SK-N-SH (cell line): ENCODE measurements at regions not wholly inside any gene's neighbourhood (a gene's known extent, or its start where the extent isn't known, plus 50 kb on each side); places are given as distances from the start of the nearest gene placed in this dataset.

Experiments
- CTCF ChIA-PET: fragments of 300-600, 350-600 bp; formaldehyde crosslinking; extraction: SDS; loops from one replicate; lab custom pipeline; 2021; lab: Yijun Ruan, JAX
- POLR2A ChIA-PET: fragments of 350-600 bp; sonication (Branson Sonifier 250); formaldehyde crosslinking; extraction: SDS; loops from one replicate; lab custom pipeline; 2020; ENCODE audit warnings: antibody characterized with exemption, inconsistent platforms; lab: Yijun Ruan, JAX
- DNase-seq: peaks from one replicate; pipeline ENCODE4 v3.0.0; 2012
- H2AFZ ChIP-seq: fragments of 200-600 bp; sonication (generic); 2 replicates; pipeline ENCODE4 v1.8.1; 2016; ENCODE audit warnings: antibody characterized with exemption, mild to moderate bottlenecking, low read depth
- H3F3A ChIP-seq: fragments of 200-600 bp; sonication (generic); replicated peaks from 2 replicates; pipeline ENCODE3; 2016; ENCODE audit warnings: antibody characterized with exemption, mild to moderate bottlenecking; ENCODE audit not compliant: insufficient read depth
- H3K27ac ChIP-seq, 2 experiments: fragments of 200-500 bp in 1 of 2; fragments of 200-600 bp in 1 of 2; sonication (Bioruptor generic) in 1 of 2; sonication (generic), shearing (Covaris generic) in 1 of 2; 2 replicates each; pipeline versions ENCODE4 v1.5.1 to v1.6.1; 2014 to 2016; ENCODE audit warnings: low read depth in 2 of 2, inconsistent platforms in 1 of 2, low read length in 1 of 2, mild to moderate bottlenecking in 1 of 2, mixed read lengths in 1 of 2
- H3K27me3 ChIP-seq: fragments of 200-600 bp; sonication (generic), shearing (Covaris generic); 2 replicates; pipeline ENCODE4 v1.6.1; 2016; ENCODE audit warnings: mixed run types; ENCODE audit not compliant: insufficient read depth
- H3K36me3 ChIP-seq, 2 experiments: fragments of 200-500 bp in 1 of 2; fragments of 200-600 bp in 1 of 2; sonication (Bioruptor generic) in 1 of 2; sonication (generic) in 1 of 2; replicated peaks in 1 of 2; 2 replicates each; pipeline versions ENCODE3 to v1.5.1; 2014 to 2016; ENCODE audit warnings: low read length in 1 of 2, mild to moderate bottlenecking in 1 of 2; ENCODE audit not compliant: insufficient read depth in 2 of 2, control insufficient read depth in 1 of 2
- H3K4me1 ChIP-seq, 2 experiments: fragments of 200-500 bp in 1 of 2; fragments of 200-600 bp in 1 of 2; sonication (Bioruptor generic) in 1 of 2; sonication (generic), shearing (Covaris generic) in 1 of 2; 2 replicates each; pipeline versions ENCODE4 v1.5.1 to v1.6.1; 2014 to 2016; ENCODE audit warnings: low read depth in 1 of 2, low read length in 1 of 2, mixed run types in 1 of 2; ENCODE audit not compliant: insufficient read depth in 2 of 2, control insufficient read depth in 1 of 2
- H3K4me2 ChIP-seq: fragments of 200-600 bp; sonication (generic), shearing (Covaris generic); 2 replicates; pipeline ENCODE4 v1.6.1; 2017; ENCODE audit warnings: mixed run types
- H3K4me3 ChIP-seq, 2 experiments: fragments of 200-500 bp in 1 of 2; fragments of 200-600 bp in 1 of 2; sonication (Bioruptor generic) in 1 of 2; sonication (generic), shearing (Covaris generic) in 1 of 2; 2 replicates each; pipeline versions ENCODE4 v1.5.1 to v1.8.1; 2014 to 2016; ENCODE audit warnings: low read depth in 2 of 2, inconsistent platforms in 1 of 2, low read length in 1 of 2, mild to moderate bottlenecking in 1 of 2, mixed read lengths in 1 of 2, moderate library complexity in 1 of 2
- H3K79me2 ChIP-seq: fragments of 200-600 bp; sonication (generic); 2 replicates; pipeline ENCODE4 v1.8.1; 2017; ENCODE audit warnings: mild to moderate bottlenecking; ENCODE audit not compliant: insufficient read depth
- H3K9ac ChIP-seq: fragments of 200-600 bp; sonication (generic); 2 replicates; pipeline ENCODE4 v1.6.1; 2017; ENCODE audit warnings: mixed run types
- H3K9me2 ChIP-seq: fragments of 200-600 bp; sonication (generic); 2 replicates; pipeline ENCODE4 v1.6.1; 2017; ENCODE audit warnings: mixed run types
- H3K9me3 ChIP-seq: fragments of 200-600 bp; sonication (generic); 2 replicates; pipeline ENCODE4 v1.6.1; 2017; ENCODE audit warnings: mixed run types, mild to moderate bottlenecking, moderate library complexity
- H4K20me1 ChIP-seq: fragments of 200-600 bp; sonication (generic); 2 replicates; pipeline ENCODE4 v1.6.1; 2017; ENCODE audit warnings: mild to moderate bottlenecking, mixed run types; ENCODE audit not compliant: insufficient read depth
- CHD2 ChIP-seq: fragments of 150-350 bp; IDR thresholded peaks from 2 replicates; pipeline ENCODE4 v1.6.1; 2018; ENCODE audit warnings: low read length; ENCODE audit not compliant: partially characterized antibody
- ELF1 ChIP-seq: IDR thresholded peaks from 2 replicates; pipeline ENCODE4 v1.4.0; 2012
- EZH2phosphoT487 ChIP-seq: fragments of 200-600 bp; sonication (generic); IDR thresholded peaks from 2 replicates; pipeline ENCODE4 v1.6.1; 2017; ENCODE audit warnings: low read depth, mixed run types, mild to moderate bottlenecking, antibody characterized with exemption, moderate library complexity, borderline replicate concordance
- FOXJ3 ChIP-seq: sonication (generic); formaldehyde crosslinking; IDR thresholded peaks from 2 replicates; pipeline ENCODE4 v1.5.1; 2020; ENCODE audit warnings: mild to moderate bottlenecking, missing genetic modification reagents
- RAD21 ChIP-seq: IDR thresholded peaks from 2 replicates; pipeline ENCODE4 v1.6.1; 2012; ENCODE audit warnings: mild to moderate bottlenecking, low read length
- RXRA ChIP-seq: IDR thresholded peaks from 2 replicates; pipeline ENCODE4 v1.4.0; 2012; ENCODE audit warnings: low read depth, mild to moderate bottlenecking, borderline replicate concordance
- TAF1 ChIP-seq: IDR thresholded peaks from 2 replicates; pipeline ENCODE4 v1.6.1; 2012; ENCODE audit warnings: low read depth, mild to moderate bottlenecking, low read length, moderate library complexity, borderline replicate concordance
- TCF12 ChIP-seq: IDR thresholded peaks from 2 replicates; pipeline ENCODE4 v1.4.0; 2012
- TEAD4 ChIP-seq: IDR thresholded peaks from 2 replicates; pipeline ENCODE4 v1.4.0; 2012; ENCODE audit warnings: mild to moderate bottlenecking, borderline replicate concordance; ENCODE audit not compliant: insufficient read depth
- WGBS: methylation state at CpG from one replicate; pipeline ENCODE4 v1.1.6; 2017; ENCODE audit warnings: low lambda C conversion rate; 5-methylcytosine and 5-hydroxymethylcytosine counted together
- TF ChIP-seq, protein P1 (sequence below): IDR thresholded peaks from 2 replicates; pipeline ENCODE4 v1.4.0; 2012; ENCODE audit warnings: low read depth, borderline replicate concordance
- TF ChIP-seq, protein P2 (sequence below): IDR thresholded peaks from 2 replicates; pipeline ENCODE4; 2012
- TF ChIP-seq, protein P3 (sequence below): fragments of 200-600 bp; sonication (generic); IDR thresholded peaks from 2 replicates; pipeline ENCODE4 v1.6.1; 2017; ENCODE audit warnings: antibody characterized with exemption, mild to moderate bottlenecking, moderate library complexity
- TF ChIP-seq, protein P4 (sequence below): IDR thresholded peaks from 2 replicates; pipeline ENCODE4 v1.6.1; 2012; ENCODE audit warnings: mild to moderate bottlenecking, low read depth, low read length, moderate library complexity

DNA sequence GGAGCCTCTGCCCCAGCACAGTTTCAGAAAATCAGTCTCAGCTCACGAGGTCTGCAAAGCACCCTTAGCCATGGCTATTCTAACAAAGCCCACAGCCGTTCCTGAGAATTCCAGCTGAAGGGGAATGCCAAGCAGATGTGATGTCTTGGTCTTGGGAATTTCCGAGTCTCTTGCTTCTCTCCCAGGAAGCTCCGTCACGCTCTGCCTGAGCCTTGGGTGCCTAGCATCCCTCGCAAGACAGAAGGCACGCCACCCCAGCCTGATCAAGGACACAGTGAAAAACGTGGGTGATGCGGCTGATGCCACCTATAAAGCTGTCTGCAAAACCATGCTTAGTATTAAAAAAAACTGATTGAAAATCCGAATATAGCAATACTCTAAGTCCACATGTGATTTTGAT, 254.6 kb downstream of the SH3BP4 start:
- Histone ChIP-seq H2AFZ (no peak overlapping the region), H3K4me3 (no peak overlapping the region), H3K27ac (no peak overlapping the region), H3K9ac (no peak overlapping the region), H3K79me2 (no peaks in the 10 kb centered on the region), H3K27me3 (no peaks in the 10 kb centered on the region), H3K36me3 (no peaks in the 10 kb centered on the region), H3K9me2 (no peaks in the 10 kb centered on the region), H3K9me3 (no peaks in the 10 kb centered on the region), H3K4me2 (no peak overlapping the region), H4K20me1 (no peaks in the 10 kb centered on the region), H3K4me1 (no peaks in the 10 kb centered on the region), H3F3A (no peaks in the 10 kb centered on the region)
- ChIA-PET POLR2A (no interaction called here), CTCF (interaction anchor here (1.0 kb wide), 1 partner anchor 387 kb away, joined by 3 read pairs; no protein-coding TSS in a partner anchor)
- WGBS = 40% methylated on average over 9 of the region's 10 CpGs
- TF ChIP-seq CHD2 = no peak
- no peak for TF ChIP-seq FOXJ3 (CRISPR knock-in tag)
- no peak for TF ChIP-seq RAD21
- TF ChIP-seq, protein P1, sequence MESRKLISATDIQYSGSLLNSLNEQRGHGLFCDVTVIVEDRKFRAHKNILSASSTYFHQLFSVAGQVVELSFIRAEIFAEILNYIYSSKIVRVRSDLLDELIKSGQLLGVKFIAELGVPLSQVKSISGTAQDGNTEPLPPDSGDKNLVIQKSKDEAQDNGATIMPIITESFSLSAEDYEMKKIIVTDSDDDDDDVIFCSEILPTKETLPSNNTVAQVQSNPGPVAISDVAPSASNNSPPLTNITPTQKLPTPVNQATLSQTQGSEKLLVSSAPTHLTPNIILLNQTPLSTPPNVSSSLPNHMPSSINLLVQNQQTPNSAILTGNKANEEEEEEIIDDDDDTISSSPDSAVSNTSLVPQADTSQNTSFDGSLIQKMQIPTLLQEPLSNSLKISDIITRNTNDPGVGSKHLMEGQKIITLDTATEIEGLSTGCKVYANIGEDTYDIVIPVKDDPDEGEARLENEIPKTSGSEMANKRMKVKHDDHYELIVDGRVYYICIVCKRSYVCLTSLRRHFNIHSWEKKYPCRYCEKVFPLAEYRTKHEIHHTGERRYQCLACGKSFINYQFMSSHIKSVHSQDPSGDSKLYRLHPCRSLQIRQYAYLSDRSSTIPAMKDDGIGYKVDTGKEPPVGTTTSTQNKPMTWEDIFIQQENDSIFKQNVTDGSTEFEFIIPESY = no peak
- no peak for TF ChIP-seq TCF12
- no peak for TF ChIP-seq EZH2phosphoT487
- TF ChIP-seq ELF1 = no peak
- no peak for DNase-seq

DNA sequence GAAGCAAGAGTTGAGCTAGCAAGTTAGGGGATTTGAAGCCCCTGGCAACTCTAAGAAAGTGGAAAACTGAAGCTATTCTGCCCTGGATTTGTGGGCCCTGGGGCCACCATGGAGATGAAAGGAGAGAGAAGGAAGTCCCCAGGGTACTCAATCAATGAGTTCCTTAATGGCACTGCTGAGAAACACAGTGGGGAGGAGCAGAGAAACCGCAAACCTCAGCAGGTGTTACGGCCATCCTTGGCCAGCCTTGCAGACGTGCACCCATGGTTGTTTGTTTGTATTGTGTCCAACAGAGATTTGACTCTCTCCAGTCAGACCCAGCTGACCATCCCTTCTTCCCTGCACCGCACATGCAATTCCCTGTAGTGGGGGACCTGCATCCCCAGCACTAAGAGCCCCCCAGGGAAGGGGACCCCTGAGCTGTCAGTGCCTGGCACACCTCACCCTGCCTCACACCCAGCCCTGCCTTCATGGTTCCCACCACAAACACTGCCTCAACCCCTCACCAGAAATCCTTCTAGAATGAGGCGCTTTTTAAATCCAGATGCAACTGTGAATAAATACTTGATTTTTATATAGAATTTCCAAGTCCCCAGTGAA, 255.3 kb downstream of the SH3BP4 start:
- WGBS = 58% methylated on average over 5 of the region's 5 CpGs
- H3K79me2 ChIP-seq = no peaks in the 10 kb centered on the region
- H3K9me2 ChIP-seq = no peaks in the 10 kb centered on the region
- H3K4me3 ChIP-seq = no peak overlapping the region
- H4K20me1 ChIP-seq = no peaks in the 10 kb centered on the region
- H3K27me3 ChIP-seq = no peaks in the 10 kb centered on the region
- no peak overlapping the region for H3K27ac ChIP-seq
- H3K4me2 ChIP-seq = no peak overlapping the region
- no peaks in the 10 kb centered on the region for H3K36me3 ChIP-seq
- no peak overlapping the region for H3K9ac ChIP-seq
- no peak for DNase-seq
- H3K9me3 ChIP-seq = no peaks in the 10 kb centered on the region
- CTCF ChIA-PET = interaction anchor here (1.0 kb wide), 1 partner anchor 387 kb away, joined by 3 read pairs; no protein-coding TSS in a partner anchor
- no peak overlapping the region for H2AFZ ChIP-seq
- H3K4me1 ChIP-seq = peaks cover 0 to 2% of the 10 kb centered on the region in 2 experiments; a peak in 1 of 4 replicates
- TF ChIP-seq, protein P2, sequence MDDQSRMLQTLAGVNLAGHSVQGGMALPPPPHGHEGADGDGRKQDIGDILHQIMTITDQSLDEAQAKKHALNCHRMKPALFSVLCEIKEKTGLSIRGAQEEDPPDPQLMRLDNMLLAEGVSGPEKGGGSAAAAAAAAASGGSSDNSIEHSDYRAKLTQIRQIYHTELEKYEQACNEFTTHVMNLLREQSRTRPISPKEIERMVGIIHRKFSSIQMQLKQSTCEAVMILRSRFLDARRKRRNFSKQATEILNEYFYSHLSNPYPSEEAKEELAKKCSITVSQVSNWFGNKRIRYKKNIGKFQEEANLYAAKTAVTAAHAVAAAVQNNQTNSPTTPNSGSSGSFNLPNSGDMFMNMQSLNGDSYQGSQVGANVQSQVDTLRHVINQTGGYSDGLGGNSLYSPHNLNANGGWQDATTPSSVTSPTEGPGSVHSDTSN = no peak
- TF ChIP-seq TAF1 (no peak), ELF1 (no peak), FOXJ3 (CRISPR knock-in tag) (no peak), RXRA (no peak), TEAD4 (no peak)
- TF ChIP-seq, protein P3, sequence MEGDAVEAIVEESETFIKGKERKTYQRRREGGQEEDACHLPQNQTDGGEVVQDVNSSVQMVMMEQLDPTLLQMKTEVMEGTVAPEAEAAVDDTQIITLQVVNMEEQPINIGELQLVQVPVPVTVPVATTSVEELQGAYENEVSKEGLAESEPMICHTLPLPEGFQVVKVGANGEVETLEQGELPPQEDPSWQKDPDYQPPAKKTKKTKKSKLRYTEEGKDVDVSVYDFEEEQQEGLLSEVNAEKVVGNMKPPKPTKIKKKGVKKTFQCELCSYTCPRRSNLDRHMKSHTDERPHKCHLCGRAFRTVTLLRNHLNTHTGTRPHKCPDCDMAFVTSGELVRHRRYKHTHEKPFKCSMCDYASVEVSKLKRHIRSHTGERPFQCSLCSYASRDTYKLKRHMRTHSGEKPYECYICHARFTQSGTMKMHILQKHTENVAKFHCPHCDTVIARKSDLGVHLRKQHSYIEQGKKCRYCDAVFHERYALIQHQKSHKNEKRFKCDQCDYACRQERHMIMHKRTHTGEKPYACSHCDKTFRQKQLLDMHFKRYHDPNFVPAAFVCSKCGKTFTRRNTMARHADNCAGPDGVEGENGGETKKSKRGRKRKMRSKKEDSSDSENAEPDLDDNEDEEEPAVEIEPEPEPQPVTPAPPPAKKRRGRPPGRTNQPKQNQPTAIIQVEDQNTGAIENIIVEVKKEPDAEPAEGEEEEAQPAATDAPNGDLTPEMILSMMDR = no peak
- TF ChIP-seq, protein P4, sequence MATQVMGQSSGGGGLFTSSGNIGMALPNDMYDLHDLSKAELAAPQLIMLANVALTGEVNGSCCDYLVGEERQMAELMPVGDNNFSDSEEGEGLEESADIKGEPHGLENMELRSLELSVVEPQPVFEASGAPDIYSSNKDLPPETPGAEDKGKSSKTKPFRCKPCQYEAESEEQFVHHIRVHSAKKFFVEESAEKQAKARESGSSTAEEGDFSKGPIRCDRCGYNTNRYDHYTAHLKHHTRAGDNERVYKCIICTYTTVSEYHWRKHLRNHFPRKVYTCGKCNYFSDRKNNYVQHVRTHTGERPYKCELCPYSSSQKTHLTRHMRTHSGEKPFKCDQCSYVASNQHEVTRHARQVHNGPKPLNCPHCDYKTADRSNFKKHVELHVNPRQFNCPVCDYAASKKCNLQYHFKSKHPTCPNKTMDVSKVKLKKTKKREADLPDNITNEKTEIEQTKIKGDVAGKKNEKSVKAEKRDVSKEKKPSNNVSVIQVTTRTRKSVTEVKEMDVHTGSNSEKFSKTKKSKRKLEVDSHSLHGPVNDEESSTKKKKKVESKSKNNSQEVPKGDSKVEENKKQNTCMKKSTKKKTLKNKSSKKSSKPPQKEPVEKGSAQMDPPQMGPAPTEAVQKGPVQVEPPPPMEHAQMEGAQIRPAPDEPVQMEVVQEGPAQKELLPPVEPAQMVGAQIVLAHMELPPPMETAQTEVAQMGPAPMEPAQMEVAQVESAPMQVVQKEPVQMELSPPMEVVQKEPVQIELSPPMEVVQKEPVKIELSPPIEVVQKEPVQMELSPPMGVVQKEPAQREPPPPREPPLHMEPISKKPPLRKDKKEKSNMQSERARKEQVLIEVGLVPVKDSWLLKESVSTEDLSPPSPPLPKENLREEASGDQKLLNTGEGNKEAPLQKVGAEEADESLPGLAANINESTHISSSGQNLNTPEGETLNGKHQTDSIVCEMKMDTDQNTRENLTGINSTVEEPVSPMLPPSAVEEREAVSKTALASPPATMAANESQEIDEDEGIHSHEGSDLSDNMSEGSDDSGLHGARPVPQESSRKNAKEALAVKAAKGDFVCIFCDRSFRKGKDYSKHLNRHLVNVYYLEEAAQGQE = no peak
- POLR2A ChIA-PET = no interaction called here
- no peaks in the 10 kb centered on the region for H3F3A ChIP-seq
